HepG2 (cell line): ENCODE measurements at regions not wholly inside any gene's neighbourhood (a gene's known extent, or its start where the extent isn't known, plus 50 kb on each side); places are given as distances from the start of the nearest gene placed in this dataset.

Experiments used
- FOXC1 ChIP-seq: sonication (generic); formaldehyde crosslinking; IDR thresholded peaks from 2 replicates; pipeline ENCODE4 v1.8.0; 2022; ENCODE audit warnings: mild to moderate bottlenecking, missing genetic modification reagents, borderline replicate concordance
- FUBP1 ChIP-seq: sonication (generic); formaldehyde crosslinking; IDR thresholded peaks from 2 replicates; pipeline ENCODE4 v1.5.1; 2020; ENCODE audit warnings: missing genetic modification reagents, mild to moderate bottlenecking, borderline replicate concordance
- KMT2A ChIP-seq: sonication (generic); formaldehyde crosslinking; IDR thresholded peaks from 2 replicates; pipeline ENCODE4 v1.4.0; 2020; ENCODE audit warnings: missing genetic modification reagents
- ZBTB40 ChIP-seq, 2 experiments: fragments of 450-650 bp in 1 of 2; sonication (generic) in 1 of 2; formaldehyde crosslinking in 1 of 2; IDR thresholded peaks; 2 replicates each; pipeline versions ENCODE4 v1.6.1 to v1.8.0; 2016 to 2022; ENCODE audit warnings: antibody characterized with exemption in 1 of 2, mild to moderate bottlenecking in 1 of 2, missing genetic modification reagents in 1 of 2
- ZBTB8A ChIP-seq: sonication (generic); formaldehyde crosslinking; IDR thresholded peaks from 2 replicates; pipeline ENCODE4 v1.4.0; 2020; ENCODE audit warnings: mild to moderate bottlenecking, low read depth, missing genetic modification reagents, borderline replicate concordance
- ZKSCAN8 ChIP-seq: IDR thresholded peaks from 2 replicates; pipeline ENCODE4 v1.6.1; 2016; ENCODE audit warnings: borderline replicate concordance, missing genetic modification reagents, missing compliant biosample characterization
- ZNF549 ChIP-seq: sonication (generic); formaldehyde crosslinking; IDR thresholded peaks from 2 replicates; pipeline ENCODE4 v1.5.0; 2020; ENCODE audit warnings: missing genetic modification reagents
- ZNF703 ChIP-seq: sonication (generic); formaldehyde crosslinking; IDR thresholded peaks from 2 replicates; pipeline ENCODE4 v1.5.1; 2020; ENCODE audit warnings: missing genetic modification reagents, mild to moderate bottlenecking, moderate library complexity, borderline replicate concordance

GRCh38 chr5:4780633-4781032 is 359.5 kb upstream of the ADAMTS16 start (continued):
- TF ChIP-seq FOXC1 (no peak), ZNF703 (CRISPR knock-in tag) (no peak), ZBTB40 (IDR thresholded peaks at IDR 0.05) (no peak), ZBTB40 (CRISPR knock-in tag; IDR thresholded peaks at IDR 0.05) (no peak), KMT2A (CRISPR knock-in tag) (no peak), ZNF549 (CRISPR knock-in tag) (no peak), FUBP1 (CRISPR knock-in tag) (no peak), ZBTB8A (CRISPR knock-in tag) (no peak), ZKSCAN8 (CRISPR knock-in tag) (no peak)
